Lower leg skin (tissue), 3 donors: ENCODE measurements at regions not wholly inside any gene's neighbourhood (a gene's known extent, or its start where the extent isn't known, plus 50 kb on each side); places are given as distances from the start of the nearest gene placed in this dataset.

ENCODE experiments used
- CTCF ChIP-seq, 3 donors: fragments of 450-650 bp; IDR thresholded peaks; one replicate each; pipeline ENCODE4 v1.5.1; 2016; ENCODE audit warnings: antibody characterized with exemption in 3 of 3, mild to moderate bottlenecking in 3 of 3, moderate library complexity in 2 of 3
- POLR2A ChIP-seq, 2 donors: fragments of 450-650 bp; IDR thresholded peaks; one replicate each; pipeline ENCODE4 v1.6.1; 2016 to 2017; ENCODE audit warnings: antibody characterized with exemption in 2 of 2, mild to moderate bottlenecking in 1 of 2, moderate library complexity in 1 of 2

- TF ChIP-seq POLR2A (IDR thresholded peaks at IDR 0.05) (no peak), CTCF (IDR thresholded peaks at IDR 0.05) (no peak)
Measured at GRCh38 chr1:201625851-201626251, 86.9 kb downstream of the NAV1 start.
